Left forelimb (tissue), 1 donor: ENCODE measurements at regions not wholly inside any gene's neighbourhood (a gene's known extent, or its start where the extent isn't known, plus 50 kb on each side); places are given as distances from the start of the nearest gene placed in this dataset.
"Not testable (repeated sequence)": the region's sequence is repeated elsewhere in the genome, so short reads cannot be mapped to it uniquely, and the experiment has no call there.

Source experiments
- DNase-seq: peaks from one replicate; pipeline ENCODE4 v3.0.0-alpha.2; 2018; ENCODE audit warnings: low spot score

- DNase-seq = peak; percentile 41
Observed at GRCh38 chr20:58579819-58580473, 64.7 kb upstream of the APCDD1L start.

- peak; percentile 41 for DNase-seq
Observed at GRCh38 chr20:58579069-58579818, 64.0 kb upstream of the APCDD1L start.

GRCh38 chr20:58577871-58578598 lies 62.8 kb upstream of the APCDD1L start:
- DNase-seq = peak; percentile 54

- peak; percentile 36 for DNase-seq
Observed at GRCh38 chr20:58577139-58577806, 62.1 kb upstream of the APCDD1L start.

- peak; percentile 37 for DNase-seq
Observed at GRCh38 chr20:58576603-58576970, 61.4 kb upstream of the APCDD1L start.

- DNase-seq = no peak
Observed at GRCh38 chr20:58575776-58576602, 60.8 kb upstream of the APCDD1L start.

GRCh38 chr20:58574469-58574868 lies 59.3 kb upstream of the APCDD1L start:
- no peak for DNase-seq

GRCh38 chr20:58573986-58574385 lies 58.8 kb upstream of the APCDD1L start:
- DNase-seq = no peak

- DNase-seq = no peak
Observed at GRCh38 chr20:58573257-58573656, 58.1 kb upstream of the APCDD1L start.

- DNase-seq = not testable (repeated sequence)
Observed at GRCh38 chr20:58572428-58572763, 57.2 kb upstream of the APCDD1L start.

GRCh38 chr20:58571693-58572427 lies 56.7 kb upstream of the APCDD1L start:
- DNase-seq = no peak

- no peak for DNase-seq
Observed at GRCh38 chr20:58571356-58571692, 56.1 kb upstream of the APCDD1L start.

GRCh38 chr20:58570204-58570859 lies 55.1 kb upstream of the APCDD1L start:
- DNase-seq = no peak

GRCh38 chr20:58569241-58570125 lies 54.3 kb upstream of the APCDD1L start:
- DNase-seq = no peak

GRCh38 chr20:58568483-58569240 lies 53.5 kb upstream of the APCDD1L start:
- DNase-seq = peak; percentile 77

- DNase-seq = no peak
Observed at GRCh38 chr20:58568126-58568482, 52.9 kb upstream of the APCDD1L start.

GRCh38 chr20:58567437-58567836 lies 52.2 kb upstream of the APCDD1L start:
- DNase-seq = no peak

- no peak for DNase-seq
Observed at GRCh38 chr20:58566981-58567380, 51.8 kb upstream of the APCDD1L start.
